ENCODE measurements at regions not wholly inside any gene's neighbourhood (a gene's known extent, or its start where the extent isn't known, plus 50 kb on each side); places are given as distances from the start of the nearest gene placed in this dataset.

DNA sequence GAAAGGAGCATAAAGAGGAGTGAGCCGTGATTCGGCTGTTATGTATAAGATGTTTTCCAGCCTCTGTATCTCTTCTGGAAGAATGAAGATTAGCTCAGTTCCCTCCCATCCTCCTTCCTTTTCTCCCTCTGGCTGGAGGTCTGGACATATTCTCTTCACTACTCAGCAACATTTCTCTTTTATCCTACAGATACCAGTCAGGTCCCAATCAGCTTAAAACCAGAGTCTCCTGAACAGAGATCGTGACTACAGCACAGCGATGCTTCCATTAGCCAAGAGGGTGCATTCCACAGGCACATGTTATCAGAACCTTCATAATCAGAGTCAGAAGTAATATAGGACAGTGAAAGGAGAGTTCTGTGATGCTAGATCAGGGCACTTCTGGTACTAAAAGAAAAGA lies 133.9 kb upstream of the SOX4 start:
- no peak for TF ChIP-seq POLR2AphosphoS5 (IDR thresholded peaks at IDR 0.05)
- no peak for TF ChIP-seq EP300 (IDR thresholded peaks at IDR 0.05)
- TF ChIP-seq, protein P1, sequence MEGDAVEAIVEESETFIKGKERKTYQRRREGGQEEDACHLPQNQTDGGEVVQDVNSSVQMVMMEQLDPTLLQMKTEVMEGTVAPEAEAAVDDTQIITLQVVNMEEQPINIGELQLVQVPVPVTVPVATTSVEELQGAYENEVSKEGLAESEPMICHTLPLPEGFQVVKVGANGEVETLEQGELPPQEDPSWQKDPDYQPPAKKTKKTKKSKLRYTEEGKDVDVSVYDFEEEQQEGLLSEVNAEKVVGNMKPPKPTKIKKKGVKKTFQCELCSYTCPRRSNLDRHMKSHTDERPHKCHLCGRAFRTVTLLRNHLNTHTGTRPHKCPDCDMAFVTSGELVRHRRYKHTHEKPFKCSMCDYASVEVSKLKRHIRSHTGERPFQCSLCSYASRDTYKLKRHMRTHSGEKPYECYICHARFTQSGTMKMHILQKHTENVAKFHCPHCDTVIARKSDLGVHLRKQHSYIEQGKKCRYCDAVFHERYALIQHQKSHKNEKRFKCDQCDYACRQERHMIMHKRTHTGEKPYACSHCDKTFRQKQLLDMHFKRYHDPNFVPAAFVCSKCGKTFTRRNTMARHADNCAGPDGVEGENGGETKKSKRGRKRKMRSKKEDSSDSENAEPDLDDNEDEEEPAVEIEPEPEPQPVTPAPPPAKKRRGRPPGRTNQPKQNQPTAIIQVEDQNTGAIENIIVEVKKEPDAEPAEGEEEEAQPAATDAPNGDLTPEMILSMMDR (IDR thresholded peaks at IDR 0.05): no peak
